GM21529 (cell line): ENCODE measurements at regions not wholly inside any gene's neighbourhood (a gene's known extent, or its start where the extent isn't known, plus 50 kb on each side); places are given as distances from the start of the nearest gene placed in this dataset.

Experiments
- ATAC-seq: cut with Tn5 transposase; IDR thresholded peaks from one replicate; pipeline ENCODE4 v1.9.1; 2021; ENCODE audit not compliant: unreplicated experiment

DNA sequence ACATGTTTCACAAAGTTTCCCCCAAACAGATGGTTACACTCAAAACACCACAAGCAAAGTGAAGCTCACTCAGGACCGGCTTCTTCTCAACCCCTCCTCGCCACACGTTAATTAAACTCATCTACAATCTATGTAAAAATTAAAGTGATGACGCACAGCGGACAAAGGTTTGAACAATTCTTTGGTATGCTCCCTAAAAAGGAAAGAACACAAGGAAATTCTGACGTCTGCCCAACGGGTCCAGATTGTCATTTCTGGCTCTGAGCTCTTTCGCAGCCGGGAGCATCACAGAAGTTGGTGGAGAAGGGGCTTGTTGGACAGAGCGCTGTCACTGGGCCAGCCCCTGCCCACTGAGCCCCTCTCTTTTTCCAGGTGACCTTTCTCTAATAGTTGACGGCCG is 173.7 kb upstream of the CHRNA7 start:
- ATAC-seq, result no peak

DNA sequence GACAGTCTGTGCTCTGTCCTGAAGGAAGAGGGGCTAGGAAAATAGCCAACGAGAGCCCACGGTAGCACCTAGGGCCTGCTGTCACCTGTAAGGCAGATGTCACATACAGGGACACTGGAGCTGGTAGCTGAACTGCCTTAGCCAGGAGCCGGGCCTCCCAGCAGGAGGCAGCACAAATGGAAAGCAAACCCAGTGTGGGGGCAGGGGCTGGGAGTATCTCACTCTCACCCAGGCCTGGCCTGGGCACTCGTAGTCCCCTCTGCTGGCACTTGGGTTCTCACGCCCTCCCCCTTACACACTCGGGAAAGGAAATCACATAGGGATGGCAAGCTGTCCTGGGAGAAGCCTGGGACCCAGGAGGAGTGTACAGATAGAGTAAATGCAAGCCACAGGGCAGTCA is 173.1 kb upstream of the CHRNA7 start:
- ATAC-seq, result no peak

DNA sequence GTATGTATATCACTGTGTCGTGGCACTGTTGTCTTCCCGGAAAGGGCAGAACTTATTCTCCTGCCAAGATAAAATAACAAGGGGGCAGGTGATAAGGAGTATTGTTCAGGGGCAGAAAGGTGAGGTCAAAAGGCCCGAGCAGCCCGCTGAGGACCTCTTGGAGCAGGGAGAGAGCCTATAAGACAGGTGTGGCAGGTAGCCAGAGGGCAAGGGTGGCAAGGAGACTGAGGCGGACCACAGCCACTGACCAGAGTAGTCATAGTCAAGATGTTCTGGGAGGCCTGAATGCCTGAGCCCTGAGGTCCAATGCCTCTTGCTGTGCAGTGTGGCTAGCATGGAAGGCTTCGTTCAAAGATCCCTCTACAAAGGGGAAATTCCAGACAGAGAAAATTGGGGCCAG is 172.3 kb upstream of the CHRNA7 start:
- no peak for ATAC-seq

DNA sequence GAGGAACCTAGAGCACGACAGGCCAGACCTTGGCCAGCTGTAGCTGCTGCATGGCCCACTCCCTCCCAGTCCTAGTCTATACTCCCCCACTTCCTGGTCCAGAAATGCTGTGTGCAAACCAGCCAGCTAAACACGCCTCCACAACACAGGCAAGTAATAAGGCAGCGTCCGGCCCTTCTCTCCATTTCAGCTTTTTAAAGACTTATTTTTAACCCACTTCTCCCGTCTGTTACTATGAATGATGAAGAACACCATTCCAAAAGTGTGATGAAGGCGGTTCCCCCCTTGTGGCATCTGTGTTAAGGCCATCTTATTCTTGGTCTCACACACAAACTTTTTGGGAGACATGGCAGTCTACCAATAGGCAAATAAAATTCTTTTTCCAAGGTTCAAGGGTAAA is 164.1 kb upstream of the CHRNA7 start:
- ATAC-seq, result no peak

DNA sequence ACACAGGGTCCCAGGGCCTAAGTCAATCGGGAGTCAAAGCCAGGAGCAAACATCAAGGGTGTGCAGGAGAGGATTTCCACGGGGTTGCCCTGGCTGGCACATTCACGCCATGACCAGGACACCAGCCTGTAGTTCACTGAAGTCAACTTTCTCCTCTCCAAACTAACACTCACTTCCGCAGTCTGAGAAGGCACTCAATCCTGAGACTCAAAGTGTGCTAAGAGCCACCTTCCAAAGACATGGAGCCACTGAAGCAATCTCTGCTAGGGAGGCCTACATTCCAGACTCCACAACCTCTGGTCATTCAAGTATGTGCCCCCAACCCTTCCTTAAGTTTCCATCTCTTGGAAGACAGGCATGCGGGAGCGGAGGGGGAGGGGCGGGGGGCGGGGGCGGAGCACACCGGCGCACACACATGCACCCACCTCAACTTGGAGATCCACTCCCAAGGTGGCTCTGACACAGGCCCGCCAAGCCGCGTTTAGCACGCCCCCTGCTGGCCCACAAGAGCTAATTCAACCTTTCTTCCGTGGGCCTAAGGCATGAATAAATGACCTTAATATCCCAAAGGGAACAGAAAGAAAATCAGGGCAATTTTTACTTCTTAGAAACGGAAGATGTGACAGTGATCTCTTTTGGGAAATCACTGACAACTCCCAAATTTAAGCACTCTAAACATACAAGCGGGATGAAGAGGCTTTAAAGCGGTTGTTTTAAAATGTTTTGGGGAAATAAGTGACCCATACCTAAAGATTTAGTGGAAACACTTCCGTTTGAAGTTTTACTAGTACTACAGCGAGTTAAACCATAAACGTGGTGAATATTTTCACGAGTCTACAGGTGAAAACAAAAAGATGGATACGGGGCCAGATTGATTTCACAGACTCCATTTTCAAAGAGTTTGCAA is 162.5 kb upstream of the CHRNA7 start:
- no peak for ATAC-seq

DNA sequence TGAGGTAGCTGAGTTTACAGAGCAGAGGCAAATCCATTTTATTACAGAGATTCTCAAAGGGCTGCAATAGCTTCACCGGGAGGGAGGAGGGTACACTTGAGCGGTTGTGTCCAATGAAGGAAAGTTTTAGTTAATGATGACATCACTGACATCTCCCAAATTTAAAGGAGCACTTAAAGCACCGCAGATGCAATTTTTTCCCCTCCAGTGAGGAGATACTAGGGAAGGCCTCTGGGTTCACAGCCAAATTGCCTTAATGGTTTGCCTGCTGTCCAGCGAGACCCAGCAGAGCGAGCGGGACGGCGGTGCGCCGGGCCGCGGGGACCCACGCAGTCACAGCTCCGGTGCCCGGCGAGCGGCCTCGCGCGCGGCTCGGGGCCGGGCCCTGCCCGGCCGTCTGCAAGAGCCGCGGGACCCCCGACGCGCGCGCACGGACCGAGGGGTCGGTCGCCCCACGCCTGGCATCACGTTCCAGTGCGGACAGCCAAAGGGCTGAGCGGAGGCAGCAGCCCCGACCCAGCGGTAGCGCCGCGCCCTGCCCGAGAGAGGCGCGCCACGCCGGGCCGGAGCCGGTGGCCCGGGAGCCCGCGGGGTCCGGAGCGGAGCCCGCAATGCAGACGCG is 160.5 kb upstream of the CHRNA7 start:
- ATAC-seq, result no peak

DNA sequence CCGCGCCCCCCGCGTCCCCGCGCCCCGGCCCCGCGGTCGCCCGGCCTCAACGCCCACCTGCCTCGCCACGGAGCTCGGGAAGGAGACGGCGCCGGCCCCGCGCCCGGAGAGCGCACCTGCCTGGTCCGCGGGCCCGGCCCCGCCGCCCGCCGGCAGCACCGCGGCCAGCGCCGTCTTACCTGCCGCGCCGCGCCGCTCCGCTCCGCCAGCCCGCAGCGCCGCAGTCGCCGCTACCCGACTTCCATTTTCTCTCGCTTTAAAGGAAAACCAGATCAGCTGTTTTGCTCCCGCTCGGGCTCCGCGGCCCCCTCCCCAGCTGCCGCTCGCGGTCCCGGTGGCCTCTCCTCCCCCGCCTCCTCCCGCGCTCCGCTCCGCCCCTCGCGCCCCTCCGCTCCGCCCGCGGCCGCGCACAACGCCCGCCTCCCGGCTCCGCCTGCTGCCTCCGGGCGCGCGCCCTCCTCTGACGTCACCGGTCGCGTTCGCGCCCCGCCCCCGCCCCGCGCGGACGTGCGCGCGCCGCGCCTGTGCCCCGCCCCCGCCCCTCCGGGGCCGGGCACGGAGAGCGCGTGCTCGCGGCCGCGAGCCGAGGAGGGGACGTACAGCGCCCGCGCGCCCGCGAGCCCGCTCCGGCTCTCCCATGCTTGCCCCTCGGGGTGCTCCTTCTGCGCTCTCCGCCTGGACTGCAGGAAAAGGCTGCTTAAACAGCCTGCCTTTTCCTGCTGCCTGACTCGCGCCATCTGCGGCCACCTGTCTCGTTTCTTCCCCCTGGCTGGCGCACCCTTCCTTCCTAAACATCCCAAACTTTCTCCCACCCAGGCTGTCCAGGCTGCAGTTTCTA is 159.8 kb upstream of the CHRNA7 start, which contains the start of gene OTUD7A:
Gene OTUD7A (minus strand): TSS at position 346 of the 838 bp plus-strand sequence.
- ATAC-seq, result peak; percentile 87

DNA sequence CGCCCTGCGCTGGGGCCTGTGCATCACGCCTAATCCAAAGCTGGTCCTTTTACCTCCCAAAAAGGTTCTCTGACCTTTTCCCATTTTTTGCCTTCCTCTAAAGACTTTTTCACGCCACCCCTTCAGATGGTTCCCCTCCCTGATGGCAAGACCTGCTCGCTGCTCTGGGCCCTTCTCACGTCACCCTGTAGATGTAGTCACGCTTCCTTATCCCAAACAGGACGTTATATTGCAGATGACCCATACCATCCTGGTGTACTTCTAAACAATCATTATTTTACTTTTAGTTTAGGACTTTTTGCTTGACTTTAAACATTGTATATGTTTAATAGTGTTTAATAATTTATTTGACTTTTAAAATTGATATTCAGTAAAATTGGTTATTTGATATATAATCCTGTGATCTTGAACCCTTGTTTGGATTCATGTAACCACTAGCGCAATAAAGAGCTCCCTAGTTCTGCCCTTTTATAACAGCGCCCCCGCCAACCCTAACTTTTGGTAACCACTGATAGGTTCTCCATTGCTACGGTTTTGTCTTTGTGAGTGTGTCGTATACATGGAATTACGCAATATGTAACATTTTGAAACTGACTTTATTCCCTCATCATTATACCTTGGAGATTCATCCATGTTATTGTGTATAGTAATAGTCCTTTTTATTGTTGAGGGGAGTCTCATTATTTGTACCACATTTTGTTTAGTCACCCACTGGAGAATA is 159.0 kb upstream of the CHRNA7 start:
- ATAC-seq, result peak; percentile 7

DNA sequence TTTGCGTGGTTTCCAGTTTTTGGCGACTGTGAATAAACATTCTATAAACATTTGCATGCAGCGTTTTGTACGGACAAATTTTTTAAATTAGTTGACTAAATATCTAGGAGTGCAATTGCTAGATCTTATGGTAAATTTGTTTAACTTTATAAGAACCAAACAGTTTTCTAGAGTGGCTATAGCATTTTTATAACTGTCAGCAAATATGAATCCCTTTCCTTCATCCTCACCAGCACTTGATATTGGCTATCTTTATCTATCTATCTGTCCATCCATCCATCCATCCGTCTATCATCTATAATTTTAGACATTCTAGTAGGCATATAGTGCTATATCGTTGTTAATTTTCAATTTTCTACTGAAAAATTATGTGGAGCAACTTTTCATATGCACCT is 158.4 kb upstream of the CHRNA7 start:
- ATAC-seq, result no peak

DNA sequence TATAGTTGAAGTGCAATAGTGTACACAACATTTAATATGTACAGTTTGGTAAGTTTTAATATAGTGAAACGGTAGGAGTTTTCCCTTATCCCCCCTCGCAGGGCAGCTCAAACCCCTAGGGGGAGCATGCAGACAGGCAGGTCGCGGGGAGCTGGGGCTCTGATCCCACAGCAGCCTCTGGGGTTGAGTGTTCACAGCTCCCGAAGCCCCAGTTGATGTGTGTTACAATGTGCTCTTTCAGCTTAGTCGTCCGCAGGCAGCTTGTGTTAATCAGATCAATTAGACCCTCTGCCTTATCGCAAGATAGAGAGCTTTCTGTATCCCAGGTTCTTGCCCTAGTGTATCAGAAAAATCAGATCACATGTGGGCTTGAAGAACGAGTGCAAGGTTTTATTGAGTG is 143.1 kb upstream of the CHRNA7 start:
- ATAC-seq, result no peak

DNA sequence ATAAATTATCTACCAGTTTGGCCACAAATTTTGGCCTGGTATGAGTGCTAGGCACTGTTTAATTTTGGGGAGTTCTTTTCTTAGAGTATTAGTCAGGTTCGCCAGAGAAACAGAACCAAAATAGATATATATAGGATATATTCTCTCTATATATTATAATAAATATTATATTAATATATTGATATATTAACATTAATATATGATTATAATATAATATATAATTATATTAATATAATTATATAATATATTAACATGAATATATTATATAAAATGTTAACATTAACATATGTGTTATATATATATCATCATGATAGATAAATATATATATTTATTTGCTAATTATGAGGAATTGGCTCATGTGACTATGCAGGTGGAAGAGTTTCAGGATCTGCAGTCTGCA is 137.8 kb upstream of the CHRNA7 start:
- ATAC-seq, result no peak

DNA sequence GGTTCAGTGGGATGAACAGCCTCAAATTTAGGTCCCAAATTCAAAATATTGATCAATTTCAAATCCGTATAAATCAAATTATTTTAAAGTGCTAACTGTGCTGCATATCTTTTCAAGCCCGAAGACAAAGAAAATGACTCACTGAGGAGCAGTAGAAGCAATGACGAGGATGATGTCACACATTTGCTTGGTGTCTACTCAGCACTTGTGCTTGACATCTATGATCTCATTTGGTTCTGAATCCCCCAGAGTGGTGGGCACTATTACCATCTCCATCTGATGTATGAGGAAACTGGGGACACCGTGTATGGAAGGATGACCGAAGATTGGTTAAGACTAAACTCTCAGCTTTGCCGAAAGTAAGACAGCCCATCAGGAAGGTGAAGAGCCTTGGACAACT is 136.5 kb upstream of the CHRNA7 start:
- no peak for ATAC-seq

DNA sequence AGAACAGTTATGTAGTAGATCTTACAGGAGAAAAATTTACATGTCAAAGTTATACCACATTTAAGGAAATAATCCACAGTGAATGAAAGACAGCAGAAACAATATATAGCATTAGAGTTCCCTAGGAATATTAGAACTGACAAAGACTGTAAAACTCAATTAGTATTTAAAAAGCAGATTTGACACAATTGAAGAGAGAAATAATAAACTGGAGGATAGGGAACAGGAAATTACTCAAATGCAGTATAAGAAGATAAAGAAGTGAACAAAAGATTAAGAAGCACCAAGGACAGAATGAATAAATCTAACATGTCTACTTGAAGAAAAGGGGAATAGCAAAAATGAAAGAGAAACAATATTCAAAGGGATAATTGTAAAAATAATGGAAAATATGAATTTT is 132.6 kb upstream of the CHRNA7 start:
- ATAC-seq, result no peak

DNA sequence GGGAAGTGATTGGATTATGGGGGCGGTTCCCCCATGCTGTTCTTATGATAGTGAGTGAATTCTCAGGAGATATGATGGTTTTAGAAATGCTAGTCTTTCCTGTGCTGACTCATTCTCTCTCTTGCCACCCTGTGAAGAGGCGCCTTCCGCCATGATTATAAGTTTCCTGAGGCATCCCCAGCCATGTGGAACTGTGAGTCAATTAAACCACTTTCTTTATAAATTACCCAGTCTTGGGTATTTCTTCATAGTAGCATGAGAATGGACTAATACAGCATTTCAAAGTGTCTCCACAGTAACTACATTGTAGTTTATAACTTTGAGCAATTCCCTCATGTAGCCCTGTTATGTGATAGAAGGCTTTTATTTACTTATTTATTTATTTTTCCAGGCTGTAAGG is 128.8 kb upstream of the CHRNA7 start:
- ATAC-seq, result no peak

DNA sequence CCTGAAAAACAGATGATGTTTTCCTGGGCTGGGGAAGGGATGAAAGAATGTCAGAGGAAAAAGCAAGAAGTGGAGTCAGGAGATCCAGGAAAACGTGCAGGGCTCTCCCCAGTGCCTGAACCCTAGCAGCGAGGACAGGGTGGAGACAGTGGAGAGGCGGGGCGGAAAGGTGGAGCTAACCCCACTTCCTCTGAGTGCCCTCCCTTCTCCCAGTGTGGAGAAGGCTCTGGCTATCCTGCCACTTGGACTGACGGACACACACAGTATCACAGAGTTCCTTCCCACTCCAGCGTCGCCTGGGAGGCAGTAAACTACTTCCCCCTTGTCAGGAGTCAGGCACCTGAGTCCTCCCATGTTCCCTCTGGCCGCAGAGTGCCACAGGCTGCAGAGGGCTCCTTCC is 125.3 kb upstream of the CHRNA7 start:
- no peak for ATAC-seq

DNA sequence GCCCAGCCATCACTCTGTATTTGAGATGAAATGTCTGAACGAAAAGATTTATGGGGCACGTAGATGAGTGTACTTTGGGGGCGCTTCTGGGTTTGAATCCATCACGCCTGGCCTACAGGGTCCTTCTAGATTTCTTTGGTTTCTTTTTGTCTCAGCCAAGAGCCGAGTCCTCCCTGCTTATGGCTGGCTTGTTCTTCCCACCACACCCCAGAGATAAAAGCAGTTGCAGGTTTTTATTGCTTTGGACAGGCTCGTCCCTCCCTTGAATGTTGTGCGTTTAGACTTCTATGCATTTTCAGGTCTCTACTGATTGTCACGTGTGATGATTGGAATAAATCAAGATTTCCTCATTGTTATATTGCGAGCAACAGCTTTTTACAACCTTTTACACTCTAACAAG is 104.8 kb upstream of the CHRNA7 start:
- ATAC-seq, result no peak

DNA sequence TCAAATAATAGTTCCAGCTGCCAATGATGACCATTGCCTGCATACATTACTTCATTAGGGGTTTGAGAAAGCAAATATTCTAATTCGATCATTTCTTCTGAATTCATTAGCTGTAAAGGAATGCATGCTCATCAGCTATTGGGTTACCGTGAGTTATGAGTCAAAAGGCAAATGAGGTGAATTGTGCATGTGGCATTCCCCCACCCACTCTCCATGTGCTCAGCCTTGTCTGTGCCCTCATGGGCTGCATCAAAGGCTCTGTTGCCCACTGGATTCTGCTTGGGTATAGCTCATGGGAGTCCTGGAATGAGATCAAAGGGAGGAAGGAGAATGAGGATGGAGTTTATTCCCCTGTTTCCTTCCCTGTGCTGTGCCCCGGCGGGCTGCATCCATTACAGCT is 99.3 kb upstream of the CHRNA7 start:
- ATAC-seq, result no peak

DNA sequence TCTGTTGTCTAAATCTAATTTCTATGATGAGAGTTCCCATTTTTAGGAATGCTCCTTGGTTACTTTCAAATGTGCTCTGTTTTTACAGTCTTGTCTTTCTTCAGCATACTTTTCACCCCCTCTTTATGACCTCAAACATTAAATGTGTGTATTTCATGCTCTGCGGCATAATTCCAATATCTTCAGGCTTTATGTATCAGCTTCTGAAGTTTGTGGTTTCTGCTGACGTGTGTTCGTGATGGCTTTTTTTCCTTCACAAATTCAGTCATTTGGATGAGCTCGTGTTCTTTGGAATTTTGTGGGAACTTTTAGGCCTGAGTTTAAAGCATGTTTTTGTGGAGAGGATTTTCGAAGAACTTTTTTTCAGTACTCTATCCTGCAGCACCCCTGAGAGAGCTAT is 97.7 kb upstream of the CHRNA7 start:
- ATAC-seq, result no peak

DNA sequence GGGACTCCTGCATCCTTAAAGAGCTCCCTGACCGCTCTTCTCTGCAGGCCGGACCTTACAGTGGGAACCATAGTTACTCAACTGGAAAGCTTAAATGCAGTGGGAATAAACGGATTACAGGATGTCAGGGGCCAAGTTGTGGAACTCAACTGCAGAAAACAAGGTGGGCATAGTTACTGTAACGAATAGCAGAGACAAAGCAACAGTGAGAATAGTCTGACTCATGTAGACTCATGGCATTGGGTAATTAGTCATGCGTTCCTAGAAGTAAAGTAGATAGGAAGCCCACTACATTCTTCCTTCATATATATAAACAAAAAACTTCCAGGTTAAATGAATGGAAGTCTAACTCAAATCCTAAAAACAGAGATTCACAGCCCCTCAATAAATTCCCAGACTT is 95.5 kb upstream of the CHRNA7 start:
- ATAC-seq, result no peak

DNA sequence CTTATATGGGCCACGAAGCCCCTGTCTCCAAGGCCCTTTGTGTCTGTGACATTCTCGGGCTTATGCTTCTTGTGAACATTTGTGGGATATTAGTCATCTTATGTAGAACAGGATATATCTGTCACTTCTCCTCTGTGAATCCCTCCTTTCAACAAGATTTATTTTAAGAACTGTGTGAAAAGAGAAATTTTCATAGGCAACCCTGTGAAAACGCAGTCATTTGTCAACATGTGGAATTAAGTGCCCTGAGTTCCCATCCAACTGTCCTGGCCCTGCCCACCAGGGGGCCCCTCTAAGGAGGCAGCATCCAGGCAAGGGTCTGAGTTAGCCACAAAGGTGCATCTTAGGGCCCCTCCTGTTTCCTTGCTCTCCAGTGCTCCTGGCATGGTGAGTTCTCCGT is 76.8 kb upstream of the CHRNA7 start:
- no peak for ATAC-seq
